ENCODE measurements at regions not wholly inside any gene's neighbourhood (a gene's known extent, or its start where the extent isn't known, plus 50 kb on each side); places are given as distances from the start of the nearest gene placed in this dataset.

- TF ChIP-seq, protein P1, sequence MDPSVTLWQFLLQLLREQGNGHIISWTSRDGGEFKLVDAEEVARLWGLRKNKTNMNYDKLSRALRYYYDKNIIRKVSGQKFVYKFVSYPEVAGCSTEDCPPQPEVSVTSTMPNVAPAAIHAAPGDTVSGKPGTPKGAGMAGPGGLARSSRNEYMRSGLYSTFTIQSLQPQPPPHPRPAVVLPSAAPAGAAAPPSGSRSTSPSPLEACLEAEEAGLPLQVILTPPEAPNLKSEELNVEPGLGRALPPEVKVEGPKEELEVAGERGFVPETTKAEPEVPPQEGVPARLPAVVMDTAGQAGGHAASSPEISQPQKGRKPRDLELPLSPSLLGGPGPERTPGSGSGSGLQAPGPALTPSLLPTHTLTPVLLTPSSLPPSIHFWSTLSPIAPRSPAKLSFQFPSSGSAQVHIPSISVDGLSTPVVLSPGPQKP (IDR thresholded peaks at IDR 0.05; ENCODE audit: borderline replicate concordance, low read depth, low read length), result no peak
- TF ChIP-seq RCOR1 (IDR thresholded peaks at IDR 0.05; ENCODE audit: insufficient replicate concordance, low read length), result no peak
- TF ChIP-seq RFX5 (IDR thresholded peaks at IDR 0.05; ENCODE audit: low read depth, low read length), result no peak
- no peak for TF ChIP-seq CTCF (conservative IDR thresholded peaks at IDR 0.05; ENCODE audit: low read depth, low read length)
- no peak for TF ChIP-seq BHLHE40 (IDR thresholded peaks at IDR 0.05; ENCODE audit: low read depth, low read length)
- TF ChIP-seq USF2 (IDR thresholded peaks at IDR 0.05; ENCODE audit: low read depth, low read length), result no peak
- TF ChIP-seq POLR2A (IDR thresholded peaks at IDR 0.05; ENCODE audit: low read depth, low read length), result no peak
- no peak for TF ChIP-seq SMC3 (IDR thresholded peaks at IDR 0.05; ENCODE audit: low read depth, low read length)
- TF ChIP-seq RAD21 (IDR thresholded peaks at IDR 0.05; ENCODE audit: low read length), result no peak
- no peak for TF ChIP-seq CHD1 (IDR thresholded peaks at IDR 0.05; ENCODE audit: low read depth, low read length)
- Histone ChIP-seq H2AFZ (replicated peaks; ENCODE audit: low read length, poor library complexity) (no peak overlapping the region), H3K4me3 (ENCODE audit: insufficient read depth, low read depth, low read length) (no peak overlapping the region), H2AK9ac (replicated peaks; ENCODE audit: low read depth, low read length, poor library complexity) (no peak overlapping the region), H2BK5ac (ENCODE audit: low read depth, low read length, poor library complexity, severe bottlenecking) (no peak overlapping the region), H3K36me3 (ENCODE audit: control insufficient read depth, insufficient read depth, low read length) (no peaks in the 10 kb centered on the region), H2BK15ac (ENCODE audit: low read depth, low read length) (no peak overlapping the region; the same call in 2 of the 3 replicates), H3K14ac (replicated peaks; ENCODE audit: low read depth, low read length) (no peak overlapping the region), H3K4ac (ENCODE audit: low read depth, low read length) (peak overlapping the region; percentile 92; the same call in 1 of the 2 replicates), H3K4me1 (ENCODE audit: control insufficient read depth, insufficient read depth, low read length) (peaks cover 9% of the 10 kb centered on the region), H2BK20ac (ENCODE audit: low read depth, low read length) (no peak overlapping the region), H3K18ac (ENCODE audit: low read depth, low read length) (no peak overlapping the region), H2BK120ac (ENCODE audit: low read depth, low read length) (peak overlapping the region; percentile 79; the same call in 1 of the 2 replicates), H3K9ac (ENCODE audit: low read depth, low read length) (no peak overlapping the region), H2AK5ac (ENCODE audit: low read depth, low read length) (no peak overlapping the region), H4K91ac (ENCODE audit: insufficient read depth, low read depth, low read length) (no peak overlapping the region), H3K9me1 (ENCODE audit: insufficient read depth, low read length) (peaks cover 12% of the 10 kb centered on the region; the same call in 1 of the 2 replicates), H3K27me3 (ENCODE audit: control insufficient read depth, insufficient read depth, low read length) (no peaks in the 10 kb centered on the region), H3K56ac (ENCODE audit: extremely low read depth, insufficient read depth, low read length) (peak overlapping the region; percentile 92; the same call in 1 of the 2 replicates), H3K79me1 (ENCODE audit: low read depth in 1 of 2, low read length in 2 of 2) (peaks cover 0 to 8% of the 10 kb centered on the region in 2 experiments; a peak in 1 of 4 replicates), H3K9me3 (ENCODE audit: control insufficient read depth, insufficient read depth, low read length) (no peaks in the 10 kb centered on the region), H4K8ac (ENCODE audit: low read depth in 2 of 2, low read length in 2 of 2) (peak overlapping the region; percentile 86 to 96; a peak in 2 of 4 replicates), H4K20me1 (ENCODE audit: insufficient read depth, low read length) (no peaks in the 10 kb centered on the region), H3K4me2 (ENCODE audit: low read depth, low read length) (no peak overlapping the region), H3K23ac (ENCODE audit: low read depth, low read length) (peak overlapping the region; percentile 34; the same call in 1 of the 2 replicates), H3K27ac (ENCODE audit: insufficient read depth, low read length) (no peak overlapping the region), H4K5ac (ENCODE audit: low read depth, low read length) (peak overlapping the region; percentile 28; the same call in 1 of the 2 replicates)
- ATAC-seq (ENCODE audit: low read depth), result no peak
- in situ Hi-C loops (cut with MboI; ENCODE audit: low sequenced_read_pairs) (no loop called here), intact Hi-C loops (cut with micrococcal nuclease) (loop anchor here (5.0 kb wide), 2 partner anchors 72 to 278 kb away; no protein-coding TSS in a partner anchor), dilution Hi-C loops (cut with HindIII; ENCODE audit: low sequenced_read_pairs, unreplicated experiment) (no loop called here)
- ChIA-PET CTCF (no interaction called here), POLR2A (ENCODE audit: unreplicated experiment) (interaction anchor here (2.5 kb wide), 1 partner anchor 178 kb away, joined by 12 read pairs; the partner anchor contains the start of gene SPRED1)
- DNase-seq, result no peak
- WGBS, 2 experiments (ENCODE audit: extremely low coverage in 2 of 2, insufficient read length in 1 of 2), result 66% methylated on average over 3 of the region's 5 CpGs; no CpG with 5 or more reads in 1 of the 2 experiments
- no TSS peak for BruUV-seq (replicated peaks)
Measured at GRCh38 chr15:38074029-38074428, 139.6 kb downstream of the TMCO5A start.

Data from IMR-90 (cell line).